ENCODE measurements at regions not wholly inside any gene's neighbourhood (a gene's known extent, or its start where the extent isn't known, plus 50 kb on each side); places are given as distances from the start of the nearest gene placed in this dataset.
A peak's percentile ranks its signal among the peaks of the same experiment; 100 is the strongest.
"Not testable (repeated sequence)": the region's sequence is repeated elsewhere in the genome, so short reads cannot be mapped to it uniquely, and the experiment has no call there.

GRCh38 chr22:22123960-22124278 lies 120.7 kb upstream of the VPREB1 start:
- Mint-ChIP-seq H3K36me3 (ENCODE audit: low read depth) (no peaks in the 10 kb centered on the region), H3K27ac (no peak overlapping the region), H3K4me1 (ENCODE audit: low read depth) (no peaks in the 10 kb centered on the region)

GRCh38 chr22:22123118-22123959 lies 121.2 kb upstream of the VPREB1 start:
- H3K36me3 Mint-ChIP-seq (ENCODE audit: low read depth) = no peaks in the 10 kb centered on the region
- no peaks in the 10 kb centered on the region for H3K9me3 Mint-ChIP-seq
- no peaks in the 10 kb centered on the region for H3K4me1 Mint-ChIP-seq (ENCODE audit: low read depth)
- no peak overlapping the region for H3K4me3 Mint-ChIP-seq
- no peak overlapping the region for H3K27ac Mint-ChIP-seq
- H3K27me3 Mint-ChIP-seq = peaks cover 17% of the 10 kb centered on the region

More at GRCh38 chr22:22123960-22124278, 120.7 kb upstream of the VPREB1 start:
- Mint-ChIP-seq H3K9me3 (no peaks in the 10 kb centered on the region), H3K27me3 (peaks cover 11% of the 10 kb centered on the region), H3K4me3 (no peak overlapping the region)

GRCh38 chr22:22122348-22123117 lies 122.1 kb upstream of the VPREB1 start:
- Mint-ChIP-seq H3K27ac (no peak overlapping the region), H3K36me3 (ENCODE audit: low read depth) (no peaks in the 10 kb centered on the region), H3K4me3 (no peak overlapping the region), H3K27me3 (peaks cover 19% of the 10 kb centered on the region), H3K9me3 (no peaks in the 10 kb centered on the region), H3K4me1 (ENCODE audit: low read depth) (no peaks in the 10 kb centered on the region)

- H3K27ac Mint-ChIP-seq = no peak overlapping the region
- H3K9me3 Mint-ChIP-seq = no peaks in the 10 kb centered on the region
- H3K27me3 Mint-ChIP-seq = peaks cover 19% of the 10 kb centered on the region
- no peaks in the 10 kb centered on the region for H3K4me1 Mint-ChIP-seq (ENCODE audit: low read depth)
- no peaks in the 10 kb centered on the region for H3K36me3 Mint-ChIP-seq (ENCODE audit: low read depth)
- no peak overlapping the region for H3K4me3 Mint-ChIP-seq
Observed at GRCh38 chr22:22121445-22121844, 123.1 kb upstream of the VPREB1 start.

GRCh38 chr22:22120160-22120559 lies 124.4 kb upstream of the VPREB1 start:
- H3K9me3 Mint-ChIP-seq = no peaks in the 10 kb centered on the region
- no peaks in the 10 kb centered on the region for H3K4me1 Mint-ChIP-seq (ENCODE audit: low read depth)
- H3K27ac Mint-ChIP-seq = no peak overlapping the region
- no peak overlapping the region for H3K4me3 Mint-ChIP-seq
- H3K36me3 Mint-ChIP-seq (ENCODE audit: low read depth) = no peaks in the 10 kb centered on the region
- peaks cover 19% of the 10 kb centered on the region for H3K27me3 Mint-ChIP-seq

GRCh38 chr22:22118987-22119386 lies 125.6 kb upstream of the VPREB1 start:
- H3K27me3 Mint-ChIP-seq = peaks cover 19% of the 10 kb centered on the region
- H3K4me1 Mint-ChIP-seq (ENCODE audit: low read depth) = no peaks in the 10 kb centered on the region
- no peaks in the 10 kb centered on the region for H3K36me3 Mint-ChIP-seq (ENCODE audit: low read depth)
- no peak overlapping the region for H3K27ac Mint-ChIP-seq
- H3K9me3 Mint-ChIP-seq = no peaks in the 10 kb centered on the region
- H3K4me3 Mint-ChIP-seq = no peak overlapping the region

- not testable (repeated sequence) for H3K4me1 Mint-ChIP-seq (ENCODE audit: low read depth); H3K9me3 Mint-ChIP-seq; H3K27ac Mint-ChIP-seq; H3K36me3 Mint-ChIP-seq (ENCODE audit: low read depth)
- H3K27me3 Mint-ChIP-seq = peaks cover 19% of the 10 kb centered on the region
- peak overlapping the region; percentile 55 for H3K4me3 Mint-ChIP-seq
Observed at GRCh38 chr22:22117864-22118544, 126.6 kb upstream of the VPREB1 start.

GRCh38 chr22:22116997-22117770 lies 127.4 kb upstream of the VPREB1 start:
- H3K4me3 Mint-ChIP-seq = peak overlapping the region; percentile 71
- peaks cover 19% of the 10 kb centered on the region for H3K27me3 Mint-ChIP-seq
- H3K27ac Mint-ChIP-seq; H3K36me3 Mint-ChIP-seq (ENCODE audit: low read depth); H3K9me3 Mint-ChIP-seq; H3K4me1 Mint-ChIP-seq (ENCODE audit: low read depth): not testable (repeated sequence)

GRCh38 chr22:22113701-22114100 lies 130.9 kb upstream of the VPREB1 start:
- Mint-ChIP-seq H3K9me3 (no peaks in the 10 kb centered on the region), H3K27me3 (peaks cover 6% of the 10 kb centered on the region), H3K4me1 (ENCODE audit: low read depth) (peaks cover 31% of the 10 kb centered on the region), H3K36me3 (ENCODE audit: low read depth) (no peaks in the 10 kb centered on the region), H3K4me3 (no peak overlapping the region), H3K27ac (no peak overlapping the region)

- Mint-ChIP-seq H3K4me1 (ENCODE audit: low read depth) (peaks cover 31% of the 10 kb centered on the region), H3K27ac (no peak overlapping the region), H3K27me3 (no peaks in the 10 kb centered on the region), H3K9me3 (no peaks in the 10 kb centered on the region), H3K4me3 (no peak overlapping the region), H3K36me3 (ENCODE audit: low read depth) (no peaks in the 10 kb centered on the region)
Observed at GRCh38 chr22:22112533-22113294, 130.1 kb upstream of the TOP3B start.

- Mint-ChIP-seq H3K36me3 (ENCODE audit: low read depth) (no peaks in the 10 kb centered on the region), H3K27me3 (no peaks in the 10 kb centered on the region), H3K9me3 (no peaks in the 10 kb centered on the region), H3K4me3 (no peak overlapping the region), H3K27ac (no peak overlapping the region), H3K4me1 (ENCODE audit: low read depth) (peaks cover 31% of the 10 kb centered on the region)
Observed at GRCh38 chr22:22111983-22112382, 129.4 kb upstream of the TOP3B start.

GRCh38 chr22:22111267-22111751 lies 128.7 kb upstream of the TOP3B start:
- no peaks in the 10 kb centered on the region for H3K36me3 Mint-ChIP-seq (ENCODE audit: low read depth)
- no peaks in the 10 kb centered on the region for H3K9me3 Mint-ChIP-seq
- peak overlapping the region; percentile 52 for H3K27ac Mint-ChIP-seq
- no peak overlapping the region for H3K4me3 Mint-ChIP-seq
- H3K27me3 Mint-ChIP-seq = no peaks in the 10 kb centered on the region
- H3K4me1 Mint-ChIP-seq (ENCODE audit: low read depth) = peaks cover 31% of the 10 kb centered on the region

- Mint-ChIP-seq H3K9me3 (no peaks in the 10 kb centered on the region), H3K27ac (peak overlapping the region; percentile 52), H3K4me1 (ENCODE audit: low read depth) (peaks cover 31% of the 10 kb centered on the region), H3K27me3 (no peaks in the 10 kb centered on the region), H3K4me3 (no peak overlapping the region), H3K36me3 (ENCODE audit: low read depth) (no peaks in the 10 kb centered on the region)
Observed at GRCh38 chr22:22110548-22111266, 128.1 kb upstream of the TOP3B start.
